Stimulated activated CD4-positive, alpha-beta T cell treated with anti-CD3 and anti-CD28 coated beads, Interleukin-2, amount 100 ng/mL, for 4 hours (primary cell): ENCODE measurements at regions not wholly inside any gene's neighbourhood (a gene's known extent, or its start where the extent isn't known, plus 50 kb on each side); places are given as distances from the start of the nearest gene placed in this dataset.
"Not testable (repeated sequence)": the region's sequence is repeated elsewhere in the genome, so short reads cannot be mapped to it uniquely, and the experiment has no call there.

ENCODE experiments used
- DNase-seq: peaks from one replicate; pipeline ENCODE4 v3.0.0-alpha.2; 2020; ENCODE audit warnings: low read depth

GRCh38 chr7:106713452-106713851 is 52.5 kb upstream of the CCDC71L start:
- DNase-seq = not testable (repeated sequence)

GRCh38 chr7:106714590-106715442 is 53.9 kb upstream of the CCDC71L start:
- DNase-seq = not testable (repeated sequence)

- DNase-seq = no peak
Observed at GRCh38 chr7:106715730-106716129, 54.8 kb upstream of the CCDC71L start.

GRCh38 chr7:106717254-106717954 is 56.4 kb upstream of the CCDC71L start:
- no peak for DNase-seq

GRCh38 chr7:106717955-106718871 is 57.3 kb upstream of the CCDC71L start:
- peak; percentile 89 for DNase-seq

GRCh38 chr7:106720641-106721040 is 59.7 kb upstream of the CCDC71L start:
- DNase-seq = no peak

- no peak for DNase-seq
Observed at GRCh38 chr7:106721816-106722785, 61.1 kb upstream of the CCDC71L start.

GRCh38 chr7:106723398-106723797 is 62.4 kb upstream of the CCDC71L start:
- no peak for DNase-seq

- peak; percentile 18 for DNase-seq
Observed at GRCh38 chr7:106729720-106730385, 68.9 kb upstream of the CCDC71L start.

GRCh38 chr7:106731187-106731586 is 70.2 kb upstream of the CCDC71L start:
- DNase-seq = no peak

GRCh38 chr7:106731646-106732444 is 70.9 kb upstream of the CCDC71L start:
- no peak for DNase-seq

GRCh38 chr7:106735637-106736036 is 74.7 kb upstream of the CCDC71L start:
- no peak for DNase-seq

GRCh38 chr7:106736123-106736507 is 75.2 kb upstream of the CCDC71L start:
- no peak for DNase-seq

GRCh38 chr7:106736508-106737201 is 75.7 kb upstream of the CCDC71L start:
- DNase-seq = peak; percentile 46

- no peak for DNase-seq
Observed at GRCh38 chr7:106737202-106737562, 76.2 kb upstream of the CCDC71L start.

GRCh38 chr7:106740806-106741205 is 79.8 kb upstream of the CCDC71L start:
- no peak for DNase-seq

- no peak for DNase-seq
Observed at GRCh38 chr7:106744563-106745091, 83.7 kb upstream of the CCDC71L start.

GRCh38 chr7:106747301-106747700 is 86.3 kb upstream of the CCDC71L start:
- DNase-seq = not testable (repeated sequence)

GRCh38 chr7:106747804-106748203 is 86.8 kb upstream of the CCDC71L start:
- DNase-seq = no peak
